Caco-2 (cell line): ENCODE measurements at regions not wholly inside any gene's neighbourhood (a gene's known extent, or its start where the extent isn't known, plus 50 kb on each side); places are given as distances from the start of the nearest gene placed in this dataset.

Experiments
- BruUV-seq: library from RNA; stranded (reverse); fragments of 400-500 nt; replicated peaks from 2 replicates; lab custom pipeline; 2021; lab: Mats Ljungman, UMichigan
- CTCF ChIA-PET: fragments of 300-600 bp; sonication (Branson Sonifier 250); formaldehyde crosslinking; loops from one replicate; lab custom pipeline; 2022; ENCODE audit warnings: antibody characterized with exemption; lab: Charles Lee
- POLR2A ChIA-PET: fragments of 300-600 bp; sonication (Branson Sonifier 250); formaldehyde crosslinking; loops from one replicate; lab custom pipeline; 2022; ENCODE audit warnings: antibody characterized with exemption; lab: Charles Lee
- DNase-seq, 2 experiments: peaks; one replicate each; pipeline versions ENCODE4 v3.0.0 to v3.0.0-alpha.2; 2020 to 2022
- H3K27me3 ChIP-seq: replicated peaks from 2 replicates; pipeline ENCODE4 v1.6.0; 2011; ENCODE audit warnings: low read length; ENCODE audit not compliant: control insufficient read depth, insufficient read depth
- H3K36me3 ChIP-seq: 2 replicates; pipeline ENCODE4 v1.5.1; 2011; ENCODE audit warnings: low read length; ENCODE audit not compliant: control insufficient read depth, insufficient read depth
- H3K4me1 ChIP-seq: fragments of 250-450 bp; sonication (Bioruptor Pico); 2 replicates; pipeline ENCODE4 v1.5.1; 2020; ENCODE audit warnings: mild to moderate bottlenecking
- H3K4me3 ChIP-seq: 2 replicates; pipeline ENCODE4 v1.5.1; 2011; ENCODE audit warnings: low read depth, mild to moderate bottlenecking, control low read depth, low read length
- H3K9me3 ChIP-seq: fragments of 250-450 bp; sonication (Bioruptor Pico); 2 replicates; pipeline ENCODE4 v1.5.1; 2020; ENCODE audit warnings: mild to moderate bottlenecking, moderate library complexity
- H3K27ac Mint-ChIP-seq: one replicate; pipeline ENCODE4 v1.8.0; 2022; ENCODE audit warnings: mixed read lengths; ENCODE audit not compliant: unreplicated experiment
- H3K27me3 Mint-ChIP-seq: one replicate; pipeline ENCODE4 v1.8.0; 2022; ENCODE audit warnings: mixed read lengths; ENCODE audit not compliant: insufficient read depth, unreplicated experiment
- H3K36me3 Mint-ChIP-seq: one replicate; pipeline ENCODE4 v1.8.0; 2022; ENCODE audit warnings: mild to moderate bottlenecking, mixed read lengths; ENCODE audit not compliant: insufficient read depth, unreplicated experiment
- H3K4me1 Mint-ChIP-seq: one replicate; pipeline ENCODE4 v1.8.0; 2022; ENCODE audit warnings: low read depth, mixed read lengths; ENCODE audit not compliant: unreplicated experiment
- H3K4me3 Mint-ChIP-seq: one replicate; pipeline ENCODE4 v1.8.0; 2022; ENCODE audit warnings: mild to moderate bottlenecking, moderate library complexity, mixed read lengths; ENCODE audit not compliant: unreplicated experiment
- H3K9me3 Mint-ChIP-seq: one replicate; pipeline ENCODE4 v1.8.0; 2022; ENCODE audit warnings: mixed read lengths; ENCODE audit not compliant: unreplicated experiment
- intact Hi-C: fragments of 100-400 bp; cut with micrococcal nuclease; formaldehyde crosslinking; loops from one replicate; pipeline ENCODE4 v1.10.0; 2022; ENCODE audit not compliant: unreplicated experiment
- TF ChIP-seq, protein P1 (sequence below), 2 experiments: fragments of 200-600 bp in 1 of 2; IDR thresholded peaks; 1 replicate in 1 of 2; 2 replicates in 1 of 2; pipeline versions ENCODE4 v1.5.1 to v1.8.0; 2011 to 2022; ENCODE audit warnings: antibody characterized with exemption in 1 of 2, control low read depth in 1 of 2, inconsistent platforms in 1 of 2, low read depth in 1 of 2, low read length in 1 of 2, mild to moderate bottlenecking in 1 of 2, moderate library complexity in 1 of 2; ENCODE audit not compliant: insufficient read depth in 1 of 2, severe bottlenecking in 1 of 2, unreplicated experiment in 1 of 2

DNA sequence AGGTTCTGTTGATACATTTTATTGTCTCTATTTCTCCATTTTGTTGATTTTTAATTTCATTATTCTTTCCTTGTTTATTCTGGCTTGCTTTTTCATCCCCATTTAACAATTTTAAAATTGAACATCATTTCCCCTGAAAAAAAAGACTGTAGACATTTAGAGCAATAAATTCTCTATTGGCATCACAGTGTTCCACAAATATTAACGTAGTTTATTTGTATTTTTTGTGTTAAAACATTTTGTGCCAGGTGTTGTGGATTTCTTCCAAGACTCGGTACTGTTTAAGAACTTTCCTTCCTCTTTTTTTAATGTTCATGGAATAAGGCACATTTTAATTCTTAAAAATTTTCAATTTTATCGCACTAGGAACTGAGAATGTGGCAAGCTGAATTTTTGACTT, 156.1 kb upstream of the NPY start:
- H3K4me1 Mint-ChIP-seq = no peaks in the 10 kb centered on the region
- no TSS peak for BruUV-seq
- no peak for DNase-seq
- no peaks in the 10 kb centered on the region for H3K9me3 ChIP-seq
- POLR2A ChIA-PET = no interaction called here
- H3K4me3 Mint-ChIP-seq = no peak overlapping the region
- no peaks in the 10 kb centered on the region for H3K36me3 Mint-ChIP-seq
- CTCF ChIA-PET = no interaction called here
- no peaks in the 10 kb centered on the region for H3K27me3 ChIP-seq
- TF ChIP-seq, protein P1, sequence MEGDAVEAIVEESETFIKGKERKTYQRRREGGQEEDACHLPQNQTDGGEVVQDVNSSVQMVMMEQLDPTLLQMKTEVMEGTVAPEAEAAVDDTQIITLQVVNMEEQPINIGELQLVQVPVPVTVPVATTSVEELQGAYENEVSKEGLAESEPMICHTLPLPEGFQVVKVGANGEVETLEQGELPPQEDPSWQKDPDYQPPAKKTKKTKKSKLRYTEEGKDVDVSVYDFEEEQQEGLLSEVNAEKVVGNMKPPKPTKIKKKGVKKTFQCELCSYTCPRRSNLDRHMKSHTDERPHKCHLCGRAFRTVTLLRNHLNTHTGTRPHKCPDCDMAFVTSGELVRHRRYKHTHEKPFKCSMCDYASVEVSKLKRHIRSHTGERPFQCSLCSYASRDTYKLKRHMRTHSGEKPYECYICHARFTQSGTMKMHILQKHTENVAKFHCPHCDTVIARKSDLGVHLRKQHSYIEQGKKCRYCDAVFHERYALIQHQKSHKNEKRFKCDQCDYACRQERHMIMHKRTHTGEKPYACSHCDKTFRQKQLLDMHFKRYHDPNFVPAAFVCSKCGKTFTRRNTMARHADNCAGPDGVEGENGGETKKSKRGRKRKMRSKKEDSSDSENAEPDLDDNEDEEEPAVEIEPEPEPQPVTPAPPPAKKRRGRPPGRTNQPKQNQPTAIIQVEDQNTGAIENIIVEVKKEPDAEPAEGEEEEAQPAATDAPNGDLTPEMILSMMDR (IDR thresholded peaks at IDR 0.05; ENCODE audit: insufficient read depth in 1 of 2, low read depth in 1 of 2, low read length in 1 of 2, severe bottlenecking in 1 of 2, unreplicated experiment in 1 of 2) = no peak
- H3K4me1 ChIP-seq = no peaks in the 10 kb centered on the region
- H3K9me3 Mint-ChIP-seq = no peaks in the 10 kb centered on the region
- intact Hi-C loops = no loop called here
- H3K27me3 Mint-ChIP-seq = peaks cover 10% of the 10 kb centered on the region
- H3K36me3 ChIP-seq = no peaks in the 10 kb centered on the region
- no peak overlapping the region for H3K4me3 ChIP-seq
- H3K27ac Mint-ChIP-seq = no peak overlapping the region

DNA sequence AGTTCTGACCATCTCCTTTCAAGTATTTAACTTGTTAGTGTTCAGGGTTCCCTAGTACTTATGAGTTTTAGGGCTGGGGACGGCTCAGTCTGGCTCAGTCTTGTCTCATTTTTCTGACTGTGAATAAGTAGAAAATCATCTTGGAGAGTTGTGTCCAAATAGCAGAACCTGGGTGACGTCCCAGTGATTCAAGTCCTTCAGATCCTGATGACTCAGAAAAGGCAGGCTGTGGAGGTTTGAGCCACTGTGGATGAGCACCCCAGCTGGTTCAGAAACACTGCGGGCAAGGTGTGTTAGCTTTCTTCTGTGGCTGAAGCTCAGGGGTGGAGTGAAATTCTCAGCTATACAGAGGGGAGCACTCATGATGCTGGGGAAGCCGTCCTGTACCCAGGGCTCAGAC, 154.4 kb upstream of the NPY start:
- Histone ChIP-seq H3K36me3 (no peaks in the 10 kb centered on the region), H3K27me3 (no peaks in the 10 kb centered on the region; the same call in 1 of the 2 replicates), H3K9me3 (no peaks in the 10 kb centered on the region), H3K4me1 (no peaks in the 10 kb centered on the region), H3K4me3 (no peak overlapping the region)
- CTCF ChIA-PET = no interaction called here
- BruUV-seq = no TSS peak
- no peak overlapping the region for H3K27ac Mint-ChIP-seq
- peaks cover 10% of the 10 kb centered on the region for H3K27me3 Mint-ChIP-seq
- H3K9me3 Mint-ChIP-seq = no peaks in the 10 kb centered on the region
- intact Hi-C loops = no loop called here
- no peak overlapping the region for H3K4me3 Mint-ChIP-seq
- H3K4me1 Mint-ChIP-seq = no peaks in the 10 kb centered on the region
- TF ChIP-seq, protein P1 (IDR thresholded peaks at IDR 0.05; ENCODE audit: insufficient read depth in 1 of 2, low read depth in 1 of 2, low read length in 1 of 2, severe bottlenecking in 1 of 2, unreplicated experiment in 1 of 2) = no peak
- no peak for DNase-seq
- H3K36me3 Mint-ChIP-seq = no peaks in the 10 kb centered on the region
- POLR2A ChIA-PET = no interaction called here

DNA sequence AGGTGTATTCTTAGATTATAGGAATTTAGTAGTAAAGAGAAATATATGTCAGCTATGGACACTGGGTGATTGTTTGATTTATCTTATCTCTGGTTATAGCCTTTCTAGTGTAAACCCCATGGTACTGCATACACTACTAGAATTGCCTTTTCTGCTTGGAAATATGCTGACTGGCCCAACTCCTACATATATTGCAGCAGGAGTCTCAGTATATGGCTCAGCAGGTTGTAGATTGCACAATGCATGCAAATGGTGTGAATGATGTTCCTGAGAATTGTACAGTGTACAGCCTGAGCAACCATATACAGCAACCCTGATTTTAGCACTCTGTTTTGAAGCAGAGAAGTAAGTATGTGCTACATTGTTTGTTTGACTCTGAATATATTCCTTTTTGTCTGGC, 153.4 kb upstream of the NPY start:
- Mint-ChIP-seq H3K4me1 (no peaks in the 10 kb centered on the region), H3K9me3 (no peaks in the 10 kb centered on the region)
- H3K27me3 ChIP-seq = no peaks in the 10 kb centered on the region; the same call in 1 of the 2 replicates

More for the DNA sequence above, 153.4 kb upstream of the NPY start:
- Histone ChIP-seq H3K4me1 (no peaks in the 10 kb centered on the region), H3K36me3 (no peaks in the 10 kb centered on the region), H3K4me3 (no peak overlapping the region), H3K9me3 (no peaks in the 10 kb centered on the region)
- BruUV-seq = no TSS peak
- Mint-ChIP-seq H3K27me3 (peaks cover 9% of the 10 kb centered on the region), H3K36me3 (no peaks in the 10 kb centered on the region), H3K27ac (no peak overlapping the region), H3K4me3 (no peak overlapping the region)
- TF ChIP-seq, protein P1 (IDR thresholded peaks at IDR 0.05; ENCODE audit: insufficient read depth in 1 of 2, low read depth in 1 of 2, low read length in 1 of 2, severe bottlenecking in 1 of 2, unreplicated experiment in 1 of 2) = no peak
- ChIA-PET POLR2A (no interaction called here), CTCF (no interaction called here)
- intact Hi-C loops = no loop called here
- DNase-seq = no peak
